Activated CD4-positive, alpha-beta T cell treated with anti-CD3 and anti-CD28 coated beads, Interleukin-2, amount 50 U/mL, for 24 hours (primary cell): ENCODE measurements at regions not wholly inside any gene's neighbourhood (a gene's known extent, or its start where the extent isn't known, plus 50 kb on each side); places are given as distances from the start of the nearest gene placed in this dataset.

ENCODE experiments used
- DNase-seq, 2 donors: peaks; one replicate each; pipeline ENCODE4 v3.0.0-alpha.2; 2020; ENCODE audit warnings: low read depth in 1 of 2, low spot score in 1 of 2

GRCh38 chr14:61110316-61111082 lies 129.5 kb downstream of the SLC38A6 start:
- no peak for DNase-seq

GRCh38 chr14:61109288-61109687 lies 128.2 kb downstream of the SLC38A6 start:
- DNase-seq: no peak

DNA sequence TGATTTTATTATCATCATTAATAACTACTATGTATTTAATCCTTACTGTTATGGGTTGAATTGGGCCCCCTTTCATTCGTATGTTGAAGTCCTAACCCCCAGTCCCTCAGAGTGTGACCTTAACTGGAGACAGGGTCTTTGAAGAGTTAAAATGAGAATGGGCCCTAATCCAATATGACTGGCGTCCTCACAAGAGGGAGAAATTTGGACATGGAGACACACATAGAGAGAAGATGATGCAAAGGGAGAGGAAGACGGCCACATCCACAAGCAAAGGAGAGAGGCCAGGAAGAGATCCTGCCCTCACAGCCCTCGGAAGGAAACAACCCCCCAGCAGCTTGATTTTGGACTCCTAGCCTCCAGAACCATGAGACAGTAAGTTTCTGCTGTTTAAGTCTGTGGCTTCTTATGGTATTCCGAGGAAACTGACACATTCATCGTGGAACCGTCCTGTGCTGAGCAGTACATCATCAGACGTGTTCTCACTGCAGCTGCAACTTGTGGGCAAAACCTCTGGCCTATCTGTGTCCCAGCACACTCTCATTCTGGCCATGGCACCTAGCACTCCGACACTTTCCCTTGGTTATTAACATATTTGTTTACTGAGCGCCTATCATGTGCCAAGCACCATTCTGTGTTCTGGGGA lies 127.6 kb downstream of the SLC38A6 start:
- no peak for DNase-seq

DNA sequence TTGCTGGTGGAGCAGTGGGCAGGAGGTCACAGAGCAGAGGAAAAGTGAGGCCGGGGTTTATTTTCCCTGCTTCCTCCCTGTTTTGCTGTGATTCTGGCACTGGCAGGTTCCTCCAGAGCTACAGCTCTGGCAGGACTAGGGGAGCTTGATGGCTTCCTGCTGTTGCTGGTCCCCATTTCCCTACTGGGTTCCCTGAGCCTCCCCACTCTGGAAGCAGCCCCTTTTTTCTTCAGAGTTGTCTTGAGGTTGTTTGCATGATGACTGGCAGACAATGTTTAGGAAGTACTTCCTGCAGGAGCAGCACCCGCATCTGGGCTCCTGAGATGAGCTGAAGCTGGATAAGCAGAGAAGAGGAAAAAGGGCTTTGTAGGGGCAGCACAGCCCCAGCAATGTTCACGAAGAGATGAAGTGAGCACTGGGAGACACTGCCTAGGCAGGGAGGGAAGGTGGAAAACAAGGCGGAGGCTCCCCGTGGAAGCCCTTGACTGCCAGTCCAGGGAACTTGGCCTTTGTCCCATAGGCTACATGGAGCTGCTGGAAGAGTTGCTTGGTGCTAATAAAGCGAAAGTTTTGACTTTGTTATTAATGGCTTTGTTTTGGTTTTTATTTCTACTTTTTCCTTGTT lies 126.9 kb downstream of the SLC38A6 start:
- no peak for DNase-seq

- no peak for DNase-seq
These were observed 126.1 kb downstream of the SLC38A6 start for GRCh38 chr14:61106959-61107641.

DNA sequence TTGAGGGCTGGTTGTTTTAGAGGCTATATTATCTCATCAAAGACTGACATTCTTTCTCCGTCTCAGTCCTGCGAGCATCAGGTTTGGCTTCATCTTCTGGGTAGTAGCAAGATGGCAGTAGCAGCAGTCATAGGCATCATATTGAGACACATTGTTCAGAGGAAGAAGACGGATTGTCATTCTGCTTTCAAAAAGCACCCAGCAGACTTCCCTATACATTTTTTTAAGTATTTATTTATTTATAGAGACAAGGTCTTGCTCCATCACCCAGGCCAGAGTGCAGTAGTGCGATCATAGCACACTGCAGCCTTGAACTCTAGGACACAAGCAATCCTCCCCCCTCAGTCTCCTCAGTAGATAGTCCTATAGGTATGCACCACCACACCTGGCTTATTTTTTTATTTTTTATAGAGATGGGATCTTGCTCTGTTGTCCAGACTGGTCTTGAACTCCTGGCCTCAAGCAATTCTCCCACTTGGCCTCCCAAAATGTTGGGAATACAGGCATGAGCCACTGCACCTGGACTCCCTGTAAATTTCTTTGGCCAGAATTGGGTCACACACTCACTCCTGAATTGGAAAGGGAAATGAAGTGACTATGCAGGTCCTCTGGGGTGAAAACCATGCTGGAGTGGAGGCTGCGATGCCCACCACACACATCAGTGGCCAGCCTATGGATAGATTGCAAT lies 125.4 kb downstream of the SLC38A6 start:
- no peak for DNase-seq

- DNase-seq: no peak
These were observed 123.3 kb downstream of the SLC38A6 start for GRCh38 chr14:61104358-61104757.

- DNase-seq: no peak
These were observed 122.7 kb downstream of the SLC38A6 start for GRCh38 chr14:61103541-61104339.

GRCh38 chr14:61102549-61103466 lies 121.8 kb downstream of the SLC38A6 start:
- DNase-seq: no peak
